ENCODE measurements at regions not wholly inside any gene's neighbourhood (a gene's known extent, or its start where the extent isn't known, plus 50 kb on each side); places are given as distances from the start of the nearest gene placed in this dataset.

GRCh38 chr14:22334275-22334577 lies 254.8 kb downstream of the DAD1 start:
- Histone ChIP-seq H3K4me1 (ENCODE audit: control insufficient read depth in 1 of 2, insufficient read depth in 2 of 2, low read length in 2 of 2) (peaks cover 14 to 20% of the 10 kb centered on the region in 2 donors), H3K27me3 (ENCODE audit: control insufficient read depth in 1 of 2, insufficient read depth in 2 of 2, low read length in 2 of 2) (no peaks in the 10 kb centered on the region), H3K4me3 (ENCODE audit: low read depth in 1 of 2, low read length in 2 of 2) (no peak overlapping the region), H3K27ac (ENCODE audit: low read depth, low read length) (no peak overlapping the region), H3K36me3 (ENCODE audit: control insufficient read depth in 1 of 2, insufficient read depth in 2 of 2, low read length in 2 of 2) (no peaks in the 10 kb centered on the region), H3K9me3 (ENCODE audit: control insufficient read depth in 1 of 2, low read length in 2 of 2) (peaks cover 5 to 9% of the 10 kb centered on the region in 2 donors), H3K9ac (ENCODE audit: low read depth in 1 of 2, low read length in 2 of 2) (no peak overlapping the region)

- Histone ChIP-seq H3K9me3 (ENCODE audit: control insufficient read depth in 1 of 2, low read length in 2 of 2) (peaks cover 5 to 10% of the 10 kb centered on the region in 2 donors), H3K9ac (ENCODE audit: low read depth in 1 of 2, low read length in 2 of 2) (no peak overlapping the region), H3K4me3 (ENCODE audit: low read depth in 1 of 2, low read length in 2 of 2) (no peak overlapping the region), H3K4me1 (ENCODE audit: control insufficient read depth in 1 of 2, insufficient read depth in 2 of 2, low read length in 2 of 2) (peaks cover 14 to 20% of the 10 kb centered on the region in 2 donors), H3K27me3 (ENCODE audit: control insufficient read depth in 1 of 2, insufficient read depth in 2 of 2, low read length in 2 of 2) (no peaks in the 10 kb centered on the region), H3K27ac (ENCODE audit: low read depth, low read length) (no peak overlapping the region), H3K36me3 (ENCODE audit: control insufficient read depth in 1 of 2, insufficient read depth in 2 of 2, low read length in 2 of 2) (no peaks in the 10 kb centered on the region)
These were observed 255.4 kb downstream of the DAD1 start for GRCh38 chr14:22333422-22334274.

DNA sequence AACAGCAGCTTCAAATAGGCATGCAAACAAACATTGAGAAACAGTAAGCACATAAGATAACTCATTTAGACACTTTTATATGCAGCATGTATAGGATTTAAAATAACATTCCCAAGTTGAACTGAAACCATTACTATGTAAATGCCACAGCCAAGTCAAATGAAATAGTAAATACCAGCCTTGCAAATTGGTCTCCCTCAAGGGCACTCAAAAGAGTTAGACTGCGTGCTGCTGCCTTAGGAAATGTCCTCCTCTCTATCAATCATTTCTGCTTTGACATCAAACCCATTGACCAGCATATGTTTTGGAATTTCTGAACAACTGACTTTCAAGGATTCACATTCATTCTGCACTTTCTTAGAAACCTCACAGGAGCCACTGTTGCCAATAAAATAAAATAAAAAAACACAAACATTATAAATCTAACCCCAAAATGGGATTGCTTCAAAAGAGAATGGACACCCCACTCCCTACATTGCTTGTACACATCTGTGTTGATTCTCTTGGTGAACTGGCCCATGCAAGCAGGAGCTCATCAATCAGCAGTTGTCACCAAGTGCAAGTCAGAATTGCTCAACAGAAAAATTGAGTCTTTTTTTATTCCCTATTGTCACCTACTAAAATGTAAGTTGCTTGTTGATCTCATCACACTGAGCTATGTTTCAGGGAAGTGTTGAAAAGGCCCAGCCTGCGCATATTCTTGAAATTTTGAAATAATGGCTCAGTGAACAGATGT lies 256.2 kb downstream of the DAD1 start:
- Histone ChIP-seq H3K27me3 (ENCODE audit: control insufficient read depth in 1 of 2, insufficient read depth in 2 of 2, low read length in 2 of 2) (no peaks in the 10 kb centered on the region), H3K4me1 (ENCODE audit: control insufficient read depth in 1 of 2, insufficient read depth in 2 of 2, low read length in 2 of 2) (peaks cover 12 to 15% of the 10 kb centered on the region in 2 donors), H3K4me3 (ENCODE audit: low read depth in 1 of 2, low read length in 2 of 2) (no peak overlapping the region), H3K9ac (ENCODE audit: low read depth in 1 of 2, low read length in 2 of 2) (no peak overlapping the region), H3K36me3 (ENCODE audit: control insufficient read depth in 1 of 2, insufficient read depth in 2 of 2, low read length in 2 of 2) (no peaks in the 10 kb centered on the region), H3K27ac (ENCODE audit: low read depth, low read length) (no peak overlapping the region), H3K9me3 (ENCODE audit: control insufficient read depth in 1 of 2, low read length in 2 of 2) (peaks cover 6 to 10% of the 10 kb centered on the region in 2 donors)

DNA sequence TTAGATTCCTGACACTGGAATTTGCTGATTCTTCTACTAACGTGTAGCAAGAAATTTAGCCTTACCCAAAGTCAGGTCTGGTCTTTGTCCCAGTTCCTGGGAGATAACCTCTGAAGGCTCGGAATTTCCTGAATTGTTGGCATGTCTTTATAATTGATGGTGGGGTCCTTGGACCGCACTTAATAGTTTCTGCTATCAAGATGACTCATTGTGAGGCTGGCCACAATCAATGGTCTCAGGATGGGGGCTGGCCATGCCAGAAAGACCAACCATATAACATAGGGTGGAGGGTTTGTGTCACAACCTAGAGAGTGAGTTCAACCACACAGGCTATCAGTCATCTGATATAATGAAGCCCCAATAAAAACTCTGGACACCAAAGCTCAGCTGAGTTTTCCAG lies 259.7 kb downstream of the DAD1 start:
- Histone ChIP-seq H3K4me3 (ENCODE audit: low read depth in 1 of 2, low read length in 2 of 2) (no peak overlapping the region), H3K27me3 (ENCODE audit: control insufficient read depth in 1 of 2, insufficient read depth in 2 of 2, low read length in 2 of 2) (no peaks in the 10 kb centered on the region), H3K4me1 (ENCODE audit: control insufficient read depth in 1 of 2, insufficient read depth in 2 of 2, low read length in 2 of 2) (peaks cover 6 to 7% of the 10 kb centered on the region in 2 donors), H3K36me3 (ENCODE audit: control insufficient read depth in 1 of 2, insufficient read depth in 2 of 2, low read length in 2 of 2) (no peaks in the 10 kb centered on the region), H3K27ac (ENCODE audit: low read depth, low read length) (no peak overlapping the region), H3K9me3 (ENCODE audit: control insufficient read depth in 1 of 2, low read length in 2 of 2) (peaks cover 8 to 10% of the 10 kb centered on the region in 2 donors), H3K9ac (ENCODE audit: low read depth in 1 of 2, low read length in 2 of 2) (no peak overlapping the region)

DNA sequence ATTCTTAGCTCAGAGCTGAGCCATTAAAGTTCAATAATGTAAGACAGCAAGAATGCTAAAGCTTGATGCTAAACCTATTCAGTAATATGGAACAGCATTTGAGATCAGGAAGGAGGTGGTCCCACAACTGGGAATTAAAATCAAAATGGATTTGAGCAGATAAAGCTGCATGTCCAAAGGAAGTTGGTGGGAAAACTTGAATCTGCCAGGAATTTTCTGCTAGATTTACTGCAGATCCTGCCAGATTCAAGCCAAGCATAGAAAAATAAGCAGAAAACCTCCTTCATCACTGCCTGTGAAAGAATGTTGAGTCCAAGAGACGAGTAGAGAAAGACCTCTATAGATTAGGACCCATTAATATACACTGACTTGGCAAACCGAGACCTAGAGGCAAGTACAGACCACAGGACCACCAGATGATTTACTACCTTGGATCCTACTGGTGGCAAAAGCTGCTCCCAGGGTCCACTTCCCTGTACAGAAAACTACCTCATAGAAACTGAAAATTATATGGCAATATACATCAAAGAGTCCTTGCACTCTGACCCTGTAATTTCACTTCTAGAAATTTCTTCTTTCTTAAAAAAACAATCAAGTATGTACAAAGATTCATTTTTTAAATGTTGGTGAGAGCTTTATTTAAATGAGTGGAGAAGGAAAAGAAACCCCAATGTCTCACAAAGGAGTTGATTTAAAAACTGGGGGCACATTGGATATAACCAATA lies 263.2 kb downstream of the DAD1 start:
- Histone ChIP-seq H3K4me3 (ENCODE audit: low read depth in 1 of 2, low read length in 2 of 2) (no peak overlapping the region), H3K27ac (ENCODE audit: low read depth, low read length) (no peak overlapping the region), H3K36me3 (ENCODE audit: control insufficient read depth in 1 of 2, insufficient read depth in 2 of 2, low read length in 2 of 2) (no peaks in the 10 kb centered on the region), H3K9me3 (ENCODE audit: control insufficient read depth in 1 of 2, low read length in 2 of 2) (peaks cover 8 to 10% of the 10 kb centered on the region in 2 donors), H3K27me3 (ENCODE audit: control insufficient read depth in 1 of 2, insufficient read depth in 2 of 2, low read length in 2 of 2) (no peaks in the 10 kb centered on the region), H3K4me1 (ENCODE audit: control insufficient read depth in 1 of 2, insufficient read depth in 2 of 2, low read length in 2 of 2) (no peaks in the 10 kb centered on the region), H3K9ac (ENCODE audit: low read depth in 1 of 2, low read length in 2 of 2) (no peak overlapping the region)

- Histone ChIP-seq H3K4me1 (ENCODE audit: control insufficient read depth in 1 of 2, insufficient read depth in 2 of 2, low read length in 2 of 2) (no peaks in the 10 kb centered on the region), H3K4me3 (ENCODE audit: low read depth in 1 of 2, low read length in 2 of 2) (no peak overlapping the region), H3K36me3 (ENCODE audit: control insufficient read depth in 1 of 2, insufficient read depth in 2 of 2, low read length in 2 of 2) (no peaks in the 10 kb centered on the region), H3K9me3 (ENCODE audit: control insufficient read depth in 1 of 2, low read length in 2 of 2) (no peaks in the 10 kb centered on the region), H3K27me3 (ENCODE audit: control insufficient read depth in 1 of 2, insufficient read depth in 2 of 2, low read length in 2 of 2) (no peaks in the 10 kb centered on the region), H3K27ac (ENCODE audit: low read depth, low read length) (no peak overlapping the region), H3K9ac (ENCODE audit: low read depth in 1 of 2, low read length in 2 of 2) (no peak overlapping the region)
These were observed 268.7 kb downstream of the DAD1 start for GRCh38 chr14:22320362-22320750.

DNA sequence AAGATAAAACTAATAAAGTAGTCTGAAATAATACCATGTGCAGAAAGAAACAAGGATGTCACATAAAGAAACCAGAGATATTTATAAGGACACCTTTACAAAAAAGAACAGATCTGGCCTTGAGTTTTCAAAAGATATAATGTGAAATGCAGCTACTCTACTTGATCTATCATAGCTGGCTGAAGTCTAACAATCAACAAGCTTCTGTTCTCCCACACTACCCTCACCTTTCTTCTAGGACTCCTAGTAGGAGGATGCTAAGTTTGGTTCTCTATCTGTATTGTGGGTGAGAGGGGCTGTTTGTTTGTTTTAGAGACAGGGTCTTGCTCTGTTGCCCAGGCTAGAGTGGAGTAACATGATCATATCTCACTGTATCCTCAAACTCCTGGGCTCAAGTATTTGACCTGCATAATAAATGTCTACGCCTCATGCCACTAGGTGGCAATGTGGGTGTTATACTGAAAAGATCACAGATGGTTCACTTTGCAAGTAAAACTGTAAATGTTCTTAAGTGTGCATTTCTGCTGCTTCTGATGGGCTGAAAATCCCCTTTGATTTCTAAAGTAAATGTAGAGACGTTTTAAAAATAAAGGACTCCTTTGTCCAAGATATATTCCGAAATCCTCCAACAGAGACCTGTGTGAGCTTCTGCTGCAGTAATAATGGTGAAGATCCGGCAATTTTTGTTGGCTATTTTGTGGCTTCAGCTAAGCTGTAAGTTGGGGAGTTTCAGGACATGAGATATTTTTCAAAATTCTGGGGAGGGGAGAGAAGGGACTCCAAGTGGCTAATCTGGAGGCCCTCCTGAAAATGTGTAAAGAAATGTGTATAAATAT lies 269.3 kb downstream of the DAD1 start:
- Histone ChIP-seq H3K9ac (ENCODE audit: low read depth in 1 of 2, low read length in 2 of 2) (no peak overlapping the region), H3K27me3 (ENCODE audit: control insufficient read depth in 1 of 2, insufficient read depth in 2 of 2, low read length in 2 of 2) (no peaks in the 10 kb centered on the region), H3K4me3 (ENCODE audit: low read depth in 1 of 2, low read length in 2 of 2) (no peak overlapping the region), H3K27ac (ENCODE audit: low read depth, low read length) (no peak overlapping the region), H3K4me1 (ENCODE audit: control insufficient read depth in 1 of 2, insufficient read depth in 2 of 2, low read length in 2 of 2) (no peaks in the 10 kb centered on the region), H3K9me3 (ENCODE audit: control insufficient read depth in 1 of 2, low read length in 2 of 2) (no peaks in the 10 kb centered on the region), H3K36me3 (ENCODE audit: control insufficient read depth in 1 of 2, insufficient read depth in 2 of 2, low read length in 2 of 2) (no peaks in the 10 kb centered on the region)

- Histone ChIP-seq H3K4me3 (ENCODE audit: low read depth in 1 of 2, low read length in 2 of 2) (no peak overlapping the region), H3K27ac (ENCODE audit: low read depth, low read length) (no peak overlapping the region), H3K27me3 (ENCODE audit: control insufficient read depth in 1 of 2, insufficient read depth in 2 of 2, low read length in 2 of 2) (no peaks in the 10 kb centered on the region), H3K9ac (ENCODE audit: low read depth in 1 of 2, low read length in 2 of 2) (no peak overlapping the region), H3K36me3 (ENCODE audit: control insufficient read depth in 1 of 2, insufficient read depth in 2 of 2, low read length in 2 of 2) (no peaks in the 10 kb centered on the region), H3K9me3 (ENCODE audit: control insufficient read depth in 1 of 2, low read length in 2 of 2) (no peaks in the 10 kb centered on the region), H3K4me1 (ENCODE audit: control insufficient read depth in 1 of 2, insufficient read depth in 2 of 2, low read length in 2 of 2) (no peaks in the 10 kb centered on the region)
These were observed 270.1 kb downstream of the DAD1 start for GRCh38 chr14:22318951-22319350.

- Histone ChIP-seq H3K27ac (ENCODE audit: low read depth, low read length) (no peak overlapping the region), H3K9ac (ENCODE audit: low read depth in 1 of 2, low read length in 2 of 2) (no peak overlapping the region), H3K4me1 (ENCODE audit: control insufficient read depth in 1 of 2, insufficient read depth in 2 of 2, low read length in 2 of 2) (no peaks in the 10 kb centered on the region), H3K36me3 (ENCODE audit: control insufficient read depth in 1 of 2, insufficient read depth in 2 of 2, low read length in 2 of 2) (no peaks in the 10 kb centered on the region), H3K27me3 (ENCODE audit: control insufficient read depth in 1 of 2, insufficient read depth in 2 of 2, low read length in 2 of 2) (no peaks in the 10 kb centered on the region), H3K9me3 (ENCODE audit: control insufficient read depth in 1 of 2, low read length in 2 of 2) (no peaks in the 10 kb centered on the region), H3K4me3 (ENCODE audit: low read depth in 1 of 2, low read length in 2 of 2) (no peak overlapping the region)
These were observed 272.6 kb downstream of the DAD1 start for GRCh38 chr14:22316473-22316872.

All from duodenal mucosa (tissue), 2 donors.